SK-MEL-5 (cell line): ENCODE measurements at regions not wholly inside any gene's neighbourhood (a gene's known extent, or its start where the extent isn't known, plus 50 kb on each side); places are given as distances from the start of the nearest gene placed in this dataset.
"Not testable (repeated sequence)": the region's sequence is repeated elsewhere in the genome, so short reads cannot be mapped to it uniquely, and the experiment has no call there.

ENCODE experiments used
- DNase-seq: peaks from one replicate; pipeline ENCODE4 v3.0.0-alpha.2; 2016; ENCODE audit warnings: low read depth, low spot score
- in situ Hi-C: cut with HindIII; loops from 2 replicates; pipeline ENCODE4 v1.10.0; 2016; ENCODE audit warnings: low sequenced_read_pairs, high pct_unique_total_duplicates, low pct_unique_long_range_greater_than_20kb

- DNase-seq: peak; percentile 10
- in situ Hi-C loops: not testable (repeated sequence)
Measured at GRCh38 chr3:91287344-91287743, 2179.9 kb downstream of the EPHA3 start.

GRCh38 chr3:91291388-91291787, 2184.0 kb downstream of the EPHA3 start:
- DNase-seq, in situ Hi-C loops: not testable (repeated sequence)
